GM12878 (cell line): ENCODE measurements at regions not wholly inside any gene's neighbourhood (a gene's known extent, or its start where the extent isn't known, plus 50 kb on each side); places are given as distances from the start of the nearest gene placed in this dataset.
A peak's percentile ranks its signal among the peaks of the same experiment; 100 is the strongest.

Experiments
- ATAC-seq: fragments of 200-7000 bp; cut with Tn5 transposase; 3 replicates; pipeline ENCODE4 v1.9.1; 2020; ENCODE audit warnings: mild to moderate bottlenecking, moderate library complexity
- BruUV-seq: library from RNA; stranded (reverse); fragments of 400-500 nt; replicated peaks from 2 replicates; lab custom pipeline; 2021; lab: Mats Ljungman, UMichigan
- CTCF ChIA-PET: fragments of 300-600 bp; sonication (Branson Sonifier 250); formaldehyde crosslinking; extraction: SDS; loops from one replicate; lab custom pipeline; 2021; ENCODE audit warnings: inconsistent platforms; lab: Yijun Ruan, JAX
- POLR2A ChIA-PET: fragments of 350-600 bp; formaldehyde crosslinking; extraction: SDS; loops from one replicate; lab custom pipeline; 2021; ENCODE audit warnings: inconsistent platforms; lab: Charles Lee
- RAD21 ChIA-PET: fragments of 300-600 bp; sonication (Branson Sonifier 250); formaldehyde crosslinking; loops from one replicate; lab custom pipeline; 2023; ENCODE audit warnings: antibody characterized with exemption; ENCODE audit not compliant: unreplicated experiment; lab: Charles Lee
- SMC1A ChIA-PET: fragments of 300-600 bp; sonication (Branson Sonifier 250); formaldehyde crosslinking; loops from one replicate; lab custom pipeline; 2023; ENCODE audit not compliant: unreplicated experiment, uncharacterized antibody; lab: Charles Lee
- DNase-seq: peaks from one replicate; pipeline ENCODE4 v3.0.0-alpha.2; 2011; ENCODE audit warnings: low read depth, low spot score
- FAIRE-seq: peaks from 3 replicates; lab custom pipeline; 2011; peaks lifted over from hg19 to GRCh38; lab: Jason Lieb, UNC
- H2AFZ ChIP-seq: 2 replicates; pipeline ENCODE4 v1.6.0; 2011; ENCODE audit warnings: low read depth, low read length, control low read depth; ENCODE audit not compliant: control insufficient read depth
- H3K27ac ChIP-seq: 2 replicates; pipeline ENCODE4 v1.5.1; 2011; ENCODE audit warnings: control low read depth; ENCODE audit not compliant: control insufficient read depth, insufficient read depth
- H3K27me3 ChIP-seq, 2 experiments: replicated peaks in 1 of 2; 2 replicates each; pipeline versions ENCODE4 v1.6.0 to v1.6.1; 2011; ENCODE audit warnings: low read length in 1 of 2; ENCODE audit not compliant: control insufficient read depth in 2 of 2, insufficient read depth in 2 of 2
- H3K36me3 ChIP-seq, 2 experiments: 2 replicates each; pipeline ENCODE4 v1.5.1; 2011; ENCODE audit warnings: low read length in 1 of 2; ENCODE audit not compliant: control insufficient read depth in 2 of 2, insufficient read depth in 2 of 2
- H3K4me1 ChIP-seq: 2 replicates; pipeline ENCODE4 v1.6.1; 2011; ENCODE audit warnings: mild to moderate bottlenecking, low read length, moderate library complexity, mixed read lengths; ENCODE audit not compliant: control insufficient read depth, insufficient read depth
- H3K4me2 ChIP-seq: 2 replicates; pipeline ENCODE4 v1.6.0; 2011; ENCODE audit warnings: control low read depth; ENCODE audit not compliant: control insufficient read depth, insufficient read depth
- H3K4me3 ChIP-seq: fragments of 200-600 bp; sonication (generic); 2 replicates; pipeline ENCODE4 v1.5.1; 2016
- H3K79me2 ChIP-seq: 2 replicates; pipeline ENCODE4 v1.6.0; 2011; ENCODE audit warnings: low read length; ENCODE audit not compliant: control insufficient read depth, insufficient read depth
- H3K9ac ChIP-seq: 2 replicates; pipeline ENCODE4 v1.8.0; 2011; ENCODE audit warnings: low read length, control low read depth, mixed read lengths; ENCODE audit not compliant: control insufficient read depth, insufficient read depth
- H3K9me3 ChIP-seq: replicated peaks from 3 replicates; pipeline ENCODE4 v1.5.1; 2011; ENCODE audit warnings: mild to moderate bottlenecking, low read length; ENCODE audit not compliant: control insufficient read depth, insufficient read depth
- H4K20me1 ChIP-seq: 2 replicates; pipeline ENCODE4 v1.6.0; 2011; ENCODE audit not compliant: control insufficient read depth, insufficient read depth
- DPF2 ChIP-seq: fragments of 450-650 bp; IDR thresholded peaks from 2 replicates; pipeline ENCODE4 v1.6.1; 2017; ENCODE audit warnings: mild to moderate bottlenecking
- ESRRA ChIP-seq: IDR thresholded peaks from 2 replicates; pipeline ENCODE4 v1.6.1; 2012; ENCODE audit warnings: mild to moderate bottlenecking, low read length, improper control_type of control experiment
- HCFC1 ChIP-seq: fragments of 150-350 bp; IDR thresholded peaks from 2 replicates; pipeline ENCODE4 v1.6.1; 2014; ENCODE audit warnings: low read length
- JUNB ChIP-seq: IDR thresholded peaks from 2 replicates; pipeline ENCODE4 v1.6.1; 2016; ENCODE audit warnings: antibody characterized with exemption, mild to moderate bottlenecking
- LARP7 ChIP-seq: fragments of 450-650 bp; IDR thresholded peaks from 2 replicates; pipeline ENCODE4 v1.6.1; 2017; ENCODE audit warnings: mild to moderate bottlenecking
- MYC ChIP-seq: IDR thresholded peaks from 2 replicates; pipeline ENCODE4 v1.6.1; 2011; ENCODE audit warnings: mild to moderate bottlenecking, low read length, moderate library complexity, inconsistent platforms; ENCODE audit not compliant: insufficient read depth, insufficient replicate concordance, insufficient read length, severe bottlenecking
- PAX8 ChIP-seq: fragments of 450-650 bp; IDR thresholded peaks from 2 replicates; pipeline ENCODE4 v1.6.1; 2017; ENCODE audit warnings: mild to moderate bottlenecking, moderate library complexity
- RBBP5 ChIP-seq: fragments of 200-600 bp; sonication (generic); conservative IDR thresholded peaks from 2 replicates; pipeline ENCODE4 v1.6.1; 2016
- SPI1 ChIP-seq: IDR thresholded peaks from 2 replicates; pipeline ENCODE4 v1.6.1; 2011; ENCODE audit warnings: low read depth, mild to moderate bottlenecking, low read length, moderate library complexity, borderline replicate concordance; ENCODE audit not compliant: insufficient read depth
- TCF3 ChIP-seq: IDR thresholded peaks from 2 replicates; pipeline ENCODE4 v1.6.1; 2012; ENCODE audit warnings: low read depth, mild to moderate bottlenecking, low read length, borderline replicate concordance; ENCODE audit not compliant: insufficient read depth
- WGBS: methylation state at CpG from one replicate; pipeline ENCODE4 v1.1.6; 2016; ENCODE audit warnings: low lambda C conversion rate; ENCODE audit not compliant: insufficient replicate concordance, insufficient coverage; ENCODE audit errors: missing lambda C conversion rate; 5-methylcytosine and 5-hydroxymethylcytosine counted together
- in situ Hi-C: fragments of 300-500 bp; cut with MboI; formaldehyde crosslinking; loops from 9 replicates; pipeline ENCODE4 v1.14.3; 2018; ENCODE audit warnings: mixed read lengths
- intact Hi-C: fragments of 100-400 bp; cut with micrococcal nuclease; formaldehyde crosslinking; loops from one replicate; pipeline ENCODE4 v1.14.2; 2022; ENCODE audit not compliant: unreplicated experiment

- Histone ChIP-seq H3K79me2 (no peaks in the 10 kb centered on the region), H3K4me2 (no peak overlapping the region), H3K27me3 (no peaks in the 10 kb centered on the region), H3K4me1 (no peaks in the 10 kb centered on the region), H3K9ac (no peak overlapping the region), H2AFZ (no peak overlapping the region), H3K4me3 (no peak overlapping the region), H3K9me3 (no peaks in the 10 kb centered on the region), H4K20me1 (no peaks in the 10 kb centered on the region), H3K36me3 (no peaks in the 10 kb centered on the region), H3K27ac (no peak overlapping the region)
- POLR2A ChIA-PET: no interaction called here
- DNase-seq (no peak), FAIRE-seq (no peak), ATAC-seq (no peak)
- SMC1A ChIA-PET: no interaction called here
- no TSS peak for BruUV-seq
- WGBS: 8% methylated on average over 3 of the region's 3 CpGs
- TF ChIP-seq HCFC1 (no peak), SPI1 (peak; percentile 36; the same call in 1 of the 2 replicates)
- in situ Hi-C loops (loop anchor here (10.0 to 25.0 kb wide), 2 partner anchors 668 to 1166 kb away; no protein-coding TSS in a partner anchor), intact Hi-C loops (no loop called here)
- RAD21 ChIA-PET: no interaction called here
- CTCF ChIA-PET: no interaction called here
These were observed 281.4 kb downstream of the GPM6A start for GRCh38 chr4:175530655-175531054.

- H3K36me3 ChIP-seq: no peaks in the 10 kb centered on the region
- no peak overlapping the region for H3K4me3 ChIP-seq
- no peak overlapping the region for H2AFZ ChIP-seq
- H3K9ac ChIP-seq: no peak overlapping the region
- H3K9me3 ChIP-seq: no peaks in the 10 kb centered on the region
- SMC1A ChIA-PET: no interaction called here
- WGBS: 10% methylated on average over 4 of the region's 4 CpGs
- DNase-seq (no peak), ATAC-seq (no peak), FAIRE-seq (no peak)
- BruUV-seq: no TSS peak
- no peaks in the 10 kb centered on the region for H3K4me1 ChIP-seq
- RAD21 ChIA-PET: no interaction called here
- no peak overlapping the region for H3K4me2 ChIP-seq
- no peaks in the 10 kb centered on the region for H4K20me1 ChIP-seq
- no peak overlapping the region for H3K27ac ChIP-seq
- TF ChIP-seq LARP7: no peak
- TF ChIP-seq JUNB: no peak
- no peak for TF ChIP-seq MYC
- TF ChIP-seq TCF3: no peak
- no peak for TF ChIP-seq DPF2
- no peak for TF ChIP-seq RBBP5
- no peak for TF ChIP-seq ESRRA
- no peak for TF ChIP-seq PAX8
- intact Hi-C loops: no loop called here
- in situ Hi-C loops: loop anchor here (10.0 to 25.0 kb wide), 2 partner anchors 669 to 1167 kb away; no protein-coding TSS in a partner anchor
- POLR2A ChIA-PET: no interaction called here
- no peaks in the 10 kb centered on the region for H3K79me2 ChIP-seq
- H3K27me3 ChIP-seq: no peaks in the 10 kb centered on the region
- CTCF ChIA-PET: no interaction called here
These were observed 280.5 kb downstream of the GPM6A start for GRCh38 chr4:175531405-175532091.
